HL-60/S4 treated with phorbol 12-myristate 13-acetate at 8.2 ng/mL for 4 days and 3 days (cell line): ENCODE measurements at regions not wholly inside any gene's neighbourhood (a gene's known extent, or its start where the extent isn't known, plus 50 kb on each side); places are given as distances from the start of the nearest gene placed in this dataset.
"Not testable (repeated sequence)": the region's sequence is repeated elsewhere in the genome, so short reads cannot be mapped to it uniquely, and the experiment has no call there.

ENCODE experiments used
- in situ Hi-C: fragments of 300-500 bp; cut with MboI; formaldehyde crosslinking; loops from 2 replicates; pipeline ENCODE4 v1.15.0; 2022; ENCODE audit warnings: low sequenced_read_pairs

- in situ Hi-C loops, result no loop called here
Observed at GRCh38 chr16:52657924-52658323, 111.0 kb upstream of the TOX3 start.

- in situ Hi-C loops, result not testable (repeated sequence)
Observed at GRCh38 chr16:52655916-52656315, 109.0 kb upstream of the TOX3 start.

- in situ Hi-C loops, result not testable (repeated sequence)
Observed at GRCh38 chr16:52655156-52655555, 108.2 kb upstream of the TOX3 start.

GRCh38 chr16:52652033-52652432 is 105.1 kb upstream of the TOX3 start:
- in situ Hi-C loops, result no loop called here

GRCh38 chr16:52650789-52651188 is 103.8 kb upstream of the TOX3 start:
- in situ Hi-C loops, result no loop called here

GRCh38 chr16:52650318-52650717 is 103.4 kb upstream of the TOX3 start:
- in situ Hi-C loops, result no loop called here

GRCh38 chr16:52649870-52650269 is 102.9 kb upstream of the TOX3 start:
- in situ Hi-C loops, result no loop called here

GRCh38 chr16:52647588-52647987 is 100.6 kb upstream of the TOX3 start:
- in situ Hi-C loops, result no loop called here

- in situ Hi-C loops, result no loop called here
Observed at GRCh38 chr16:52643006-52643405, 96.1 kb upstream of the TOX3 start.

- in situ Hi-C loops, result no loop called here
Observed at GRCh38 chr16:52634528-52634927, 87.6 kb upstream of the TOX3 start.

GRCh38 chr16:52634104-52634503 is 87.2 kb upstream of the TOX3 start:
- in situ Hi-C loops, result no loop called here

GRCh38 chr16:52633230-52633629 is 86.3 kb upstream of the TOX3 start:
- in situ Hi-C loops, result no loop called here

GRCh38 chr16:52631711-52632110 is 84.8 kb upstream of the TOX3 start:
- in situ Hi-C loops, result no loop called here

GRCh38 chr16:52630711-52631110 is 83.8 kb upstream of the TOX3 start:
- in situ Hi-C loops, result no loop called here

- in situ Hi-C loops, result no loop called here
Observed at GRCh38 chr16:52629296-52629695, 82.4 kb upstream of the TOX3 start.

- in situ Hi-C loops, result no loop called here
Observed at GRCh38 chr16:52624891-52625290, 77.9 kb upstream of the TOX3 start.

- in situ Hi-C loops, result no loop called here
Observed at GRCh38 chr16:52621651-52622050, 74.7 kb upstream of the TOX3 start.

GRCh38 chr16:52618753-52619497 is 72.0 kb upstream of the TOX3 start:
- in situ Hi-C loops, result no loop called here

GRCh38 chr16:52617591-52617990 is 70.6 kb upstream of the TOX3 start:
- in situ Hi-C loops, result no loop called here

- in situ Hi-C loops, result no loop called here
Observed at GRCh38 chr16:52613508-52613907, 66.6 kb upstream of the TOX3 start.

GRCh38 chr16:52611817-52612673 is 65.1 kb upstream of the TOX3 start:
- in situ Hi-C loops, result no loop called here

- in situ Hi-C loops, result no loop called here
Observed at GRCh38 chr16:52603015-52603414, 56.1 kb upstream of the TOX3 start.
